ENCODE measurements at regions not wholly inside any gene's neighbourhood (a gene's known extent, or its start where the extent isn't known, plus 50 kb on each side); places are given as distances from the start of the nearest gene placed in this dataset.
"Not testable (repeated sequence)": the region's sequence is repeated elsewhere in the genome, so short reads cannot be mapped to it uniquely, and the experiment has no call there.

DNA sequence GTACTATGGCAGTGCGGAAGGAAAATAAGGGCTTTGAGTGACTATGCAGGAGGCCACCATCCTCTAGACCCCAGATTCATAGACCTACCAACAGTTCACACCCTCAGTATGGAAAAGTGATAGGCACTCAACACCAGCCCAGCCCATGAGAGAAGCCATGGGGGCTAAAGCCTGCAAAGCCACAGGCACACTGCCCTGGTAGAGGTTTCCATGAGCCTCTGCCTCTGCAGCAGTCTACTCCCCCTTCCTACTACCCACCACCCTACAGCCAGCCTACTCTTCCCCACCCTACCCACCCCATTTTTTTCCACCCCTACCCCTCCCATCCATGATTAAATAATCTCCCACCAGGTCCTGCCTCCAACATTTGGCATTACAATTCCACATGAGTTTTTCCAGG, 241.9 kb downstream of the CWH43 start:
- 86 to 100% methylated on average over 1 of the region's 1 CpG for WGBS, 2 donors

DNA sequence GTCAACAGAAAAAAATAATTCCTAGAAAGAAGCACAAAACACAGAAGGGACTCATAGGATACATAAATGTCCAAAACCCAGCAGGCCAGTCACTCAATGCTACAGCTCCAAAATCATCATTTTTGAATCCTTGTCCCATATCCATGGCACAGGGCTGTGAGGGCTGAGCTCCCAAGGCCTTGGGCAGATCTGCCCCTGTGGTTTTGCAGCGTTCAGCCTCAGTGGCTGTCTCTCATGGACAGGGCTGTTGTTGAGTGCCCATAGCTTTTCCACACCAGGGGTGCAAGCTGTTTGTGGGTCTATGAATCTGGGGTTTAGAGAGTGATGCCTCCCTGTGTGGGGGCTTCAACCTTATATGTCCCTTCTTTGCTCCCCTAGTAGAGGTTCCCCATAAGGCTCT, 243.2 kb downstream of the CWH43 start:
- H3K4me3 ChIP-seq (ENCODE audit: low read depth, poor library complexity, severe bottlenecking); intact Hi-C loops (cut with DNase I; ENCODE audit: low total_unique reads): not testable (repeated sequence)
- 35 to 71% methylated on average over 1 of the region's 1 CpG for whole genome bisulfite sequencing, 2 donors
- peak in 1 of 2 donors; percentile 82 for DNase-seq (ENCODE audit: low spot score in 2 of 2)

More for the DNA sequence above, 241.9 kb downstream of the CWH43 start:
- DNase-seq (ENCODE audit: low spot score in 2 of 2), result peak in 1 of 2 donors; percentile 83
- intact Hi-C loops (cut with DNase I; ENCODE audit: low total_unique reads); H3K4me3 ChIP-seq (ENCODE audit: low read depth, poor library complexity, severe bottlenecking): not testable (repeated sequence)

- intact Hi-C loops (cut with DNase I; ENCODE audit: low total_unique reads); DNase-seq (ENCODE audit: low spot score in 2 of 2); H3K4me3 ChIP-seq (ENCODE audit: low read depth, poor library complexity, severe bottlenecking): not testable (repeated sequence)
- WGBS, 2 donors, result 54 to 69% methylated on average over 6 of the region's 6 CpGs
Measured at GRCh38 chr4:49229713-49230112, 243.6 kb downstream of the CWH43 start.

DNA sequence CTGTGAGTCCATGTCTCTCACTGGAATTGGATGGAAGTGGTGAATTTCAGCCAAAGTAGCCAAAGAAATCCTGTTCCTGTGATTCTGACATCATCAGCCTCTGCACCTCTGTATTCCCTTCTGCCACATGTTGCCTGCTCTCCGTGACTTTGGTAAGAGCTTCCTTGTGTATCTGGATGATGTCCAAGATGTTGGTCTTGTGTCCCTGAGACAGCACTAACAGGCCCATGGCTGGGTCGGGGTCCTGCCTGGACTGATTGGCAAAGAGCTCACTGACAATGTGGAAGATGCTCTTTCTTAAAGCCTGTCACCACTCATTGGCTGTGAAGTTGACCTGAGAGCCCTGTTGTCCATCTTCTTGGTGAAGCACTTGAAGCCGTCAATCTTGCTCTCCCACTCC, 247.3 kb downstream of the CWH43 start:
- DNase-seq (ENCODE audit: low spot score in 2 of 2); intact Hi-C loops (cut with DNase I; ENCODE audit: low total_unique reads); H3K4me3 ChIP-seq (ENCODE audit: low read depth, poor library complexity, severe bottlenecking): not testable (repeated sequence)
- whole genome bisulfite sequencing, 2 donors, result 34 to 36% methylated on average over 2 of the region's 3 CpGs

- intact Hi-C loops (cut with DNase I; ENCODE audit: low total_unique reads); H3K4me3 ChIP-seq (ENCODE audit: low read depth, poor library complexity, severe bottlenecking): not testable (repeated sequence)
- peak in 1 of 2 donors; percentile 85 for DNase-seq (ENCODE audit: low spot score in 2 of 2)
- WGBS, 2 donors, result 59 to 69% methylated on average over 1 of the region's 1 CpG
Measured at GRCh38 chr4:49233749-49234148, 247.7 kb downstream of the CWH43 start.

DNA sequence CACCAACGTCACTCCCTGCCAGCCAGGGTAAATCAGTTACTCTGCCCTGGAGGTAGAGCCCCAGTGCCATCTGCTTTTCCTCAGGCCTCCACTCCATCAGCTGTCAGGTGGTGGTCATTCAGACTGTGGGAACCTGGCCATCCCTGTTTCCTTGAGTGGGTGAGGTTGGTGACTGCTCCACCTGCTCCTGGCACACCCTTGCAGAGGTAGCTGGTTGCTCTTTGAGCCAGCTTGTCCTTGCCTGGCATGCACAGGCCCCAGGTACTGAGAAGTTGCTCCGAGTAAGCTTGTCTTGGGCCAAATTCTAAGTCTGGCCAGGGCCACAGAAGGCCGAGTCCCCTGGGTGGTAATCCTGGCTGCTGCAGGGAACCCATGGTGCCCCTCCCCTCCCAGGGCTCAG, 248.3 kb downstream of the CWH43 start:
- 42 to 44% methylated on average over 2 of the region's 3 CpGs for WGBS, 2 donors
- intact Hi-C loops (cut with DNase I; ENCODE audit: low total_unique reads); H3K4me3 ChIP-seq (ENCODE audit: low read depth, poor library complexity, severe bottlenecking): not testable (repeated sequence)
- peak in 1 of 2 donors; percentile 83 for DNase-seq (ENCODE audit: low spot score in 2 of 2)

DNA sequence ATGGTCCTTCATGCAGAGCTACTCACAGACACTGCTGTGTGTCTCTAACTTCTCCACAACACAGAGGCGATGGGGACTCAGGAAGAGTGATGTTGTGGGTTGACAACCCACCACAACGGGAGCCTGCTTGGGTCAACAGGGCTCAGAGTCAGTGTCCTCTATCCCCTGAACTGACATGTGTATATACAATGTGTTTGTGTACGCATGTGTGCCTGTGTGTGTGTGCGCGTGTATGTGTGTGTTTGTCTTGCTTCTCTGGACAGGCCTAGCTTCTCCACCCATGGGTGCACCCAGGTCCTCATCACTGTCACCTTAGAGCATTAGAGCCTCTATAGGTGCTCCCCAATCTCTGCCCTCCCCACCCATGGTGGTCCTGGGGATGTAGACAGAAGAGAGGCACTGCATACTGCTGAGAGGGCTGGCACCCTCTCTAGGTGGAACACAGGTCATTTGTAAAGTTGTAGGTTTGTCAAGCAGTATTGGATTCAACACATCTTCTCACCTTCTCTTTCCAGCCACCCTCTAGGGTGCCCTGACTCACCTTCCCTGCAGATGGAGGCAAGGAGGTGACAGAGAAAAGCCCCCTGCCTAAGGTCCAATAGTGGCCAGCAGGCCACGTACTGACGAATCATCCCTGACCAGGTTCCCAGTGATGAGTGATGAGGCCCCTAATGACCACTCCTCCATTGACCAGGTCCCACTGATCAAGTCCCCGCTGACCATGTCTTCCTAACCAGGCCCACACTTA, 249.5 kb downstream of the CWH43 start:
- H3K4me3 ChIP-seq (ENCODE audit: low read depth, poor library complexity, severe bottlenecking); intact Hi-C loops (cut with DNase I; ENCODE audit: low total_unique reads): not testable (repeated sequence)
- WGBS, 2 donors, result 84 to 87% methylated on average over 5 to 7 of the region's 8 CpGs
- DNase-seq (ENCODE audit: low spot score in 2 of 2), result peak in 1 of 2 donors; percentile 80

DNA sequence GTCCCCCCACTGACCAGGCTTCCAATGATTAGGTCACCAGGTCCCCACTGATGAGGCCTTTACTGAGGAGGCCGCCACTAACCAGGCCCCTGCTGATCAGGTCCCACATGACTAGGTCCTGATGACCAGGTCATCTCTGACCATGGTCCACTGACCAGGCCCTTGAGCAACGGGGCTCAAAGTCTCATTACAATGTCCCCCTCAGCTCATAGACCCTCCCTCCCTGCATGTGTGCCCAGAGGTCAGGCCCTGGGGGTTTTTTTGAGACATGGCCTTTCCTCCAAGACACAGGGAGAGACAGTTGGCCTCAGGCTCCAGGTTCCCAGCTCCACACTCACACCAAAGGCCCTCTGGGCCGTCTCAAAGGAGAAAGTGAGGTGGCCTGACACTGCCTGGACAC, 250.4 kb downstream of the CWH43 start:
- peak in 1 of 2 donors; percentile 85 for DNase-seq (ENCODE audit: low spot score in 2 of 2)
- intact Hi-C loops (cut with DNase I; ENCODE audit: low total_unique reads); H3K4me3 ChIP-seq (ENCODE audit: low read depth, poor library complexity, severe bottlenecking): not testable (repeated sequence)
- 40 to 46% methylated on average over 2 to 3 of the region's 3 CpGs for WGBS, 2 donors

- DNase-seq (ENCODE audit: low spot score in 2 of 2); intact Hi-C loops (cut with DNase I; ENCODE audit: low total_unique reads): not testable (repeated sequence)
- 65 to 75% methylated on average over 2 of the region's 2 CpGs for WGBS, 2 donors
Measured at GRCh38 chr4:49241295-49241694, 255.2 kb downstream of the CWH43 start.

DNA sequence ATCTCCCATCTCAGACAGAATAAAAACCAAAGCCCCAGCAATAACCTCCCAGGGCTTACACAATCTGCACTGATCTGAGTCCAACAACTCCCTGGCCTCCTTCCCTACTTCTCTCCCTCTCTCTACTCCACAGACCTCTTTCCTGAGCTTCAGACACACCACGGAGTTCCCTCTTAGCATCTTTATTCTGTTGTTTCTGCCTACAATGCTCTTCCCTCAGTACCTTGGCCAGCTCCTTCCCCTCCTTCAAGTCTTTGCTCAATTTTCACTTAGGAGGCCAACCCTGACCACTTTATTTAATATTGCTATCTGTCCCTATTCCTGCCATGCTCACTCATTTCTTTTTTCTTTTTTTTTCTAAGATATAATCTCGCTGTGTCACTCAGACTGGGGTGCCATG, 276.7 kb downstream of the CWH43 start:
- intact Hi-C loops (cut with DNase I; ENCODE audit: low total_unique reads); DNase-seq (ENCODE audit: low spot score in 2 of 2); H3K4me3 ChIP-seq (ENCODE audit: low read depth, poor library complexity, severe bottlenecking): not testable (repeated sequence)
- WGBS, 2 donors, result 27 to 35% methylated on average over 2 of the region's 2 CpGs

More at GRCh38 chr4:49241295-49241694, 255.2 kb downstream of the CWH43 start:
- not testable (repeated sequence) for H3K4me3 ChIP-seq (ENCODE audit: low read depth, poor library complexity, severe bottlenecking)

GRCh38 chr4:49270435-49270834, 284.4 kb downstream of the CWH43 start:
- H3K4me3 ChIP-seq (ENCODE audit: low read depth, poor library complexity, severe bottlenecking); intact Hi-C loops (cut with DNase I; ENCODE audit: low total_unique reads): not testable (repeated sequence)
- 56 to 80% methylated on average over 19 to 22 of the region's 28 CpGs for WGBS, 2 donors
- DNase-seq (ENCODE audit: low spot score in 2 of 2), result peak in 1 of 2 donors; percentile 76

GRCh38 chr4:49270912-49271311, 284.8 kb downstream of the CWH43 start:
- DNase-seq (ENCODE audit: low spot score in 2 of 2); intact Hi-C loops (cut with DNase I; ENCODE audit: low total_unique reads); H3K4me3 ChIP-seq (ENCODE audit: low read depth, poor library complexity, severe bottlenecking): not testable (repeated sequence)
- 57% methylated on average over 19 of the region's 21 CpGs; no CpG with 5 or more reads in 1 of the 2 donors for WGBS, 2 donors

DNA sequence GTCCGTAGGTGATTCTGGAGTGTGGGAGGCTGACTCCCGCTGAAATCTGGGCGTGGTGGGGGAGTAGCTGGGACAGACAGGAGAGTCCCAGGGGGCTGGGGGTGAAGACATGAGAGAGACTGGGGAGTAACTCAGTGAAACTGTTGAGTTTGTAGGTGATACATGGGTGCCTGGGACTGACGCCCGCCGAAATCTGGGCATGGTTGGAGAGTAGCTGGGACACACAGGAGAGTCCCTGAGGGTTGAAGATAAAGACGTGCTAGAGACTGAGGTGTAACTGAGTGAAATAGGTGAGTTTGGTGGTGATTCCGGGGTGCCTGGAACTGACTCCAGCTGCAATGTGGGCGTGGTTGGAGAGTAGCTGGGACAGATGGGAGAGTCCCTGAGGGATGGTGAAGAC, 299.8 kb downstream of the CWH43 start:
- whole genome bisulfite sequencing, 2 donors, result 81 to 84% methylated on average over 5 of the region's 9 CpGs
- H3K4me3 ChIP-seq (ENCODE audit: low read depth, poor library complexity, severe bottlenecking); DNase-seq (ENCODE audit: low spot score in 2 of 2); intact Hi-C loops (cut with DNase I; ENCODE audit: low total_unique reads): not testable (repeated sequence)

- H3K4me3 ChIP-seq (ENCODE audit: low read depth, poor library complexity, severe bottlenecking); DNase-seq (ENCODE audit: low spot score in 2 of 2); intact Hi-C loops (cut with DNase I; ENCODE audit: low total_unique reads): not testable (repeated sequence)
- 79 to 80% methylated on average over 12 to 15 of the region's 15 CpGs for WGBS, 2 donors
Measured at GRCh38 chr4:49286926-49287745, 301.1 kb downstream of the CWH43 start.

GRCh38 chr4:49287893-49288292, 301.8 kb downstream of the CWH43 start:
- DNase-seq (ENCODE audit: low spot score in 2 of 2); intact Hi-C loops (cut with DNase I; ENCODE audit: low total_unique reads); H3K4me3 ChIP-seq (ENCODE audit: low read depth, poor library complexity, severe bottlenecking): not testable (repeated sequence)
- WGBS, 2 donors, result 81 to 86% methylated on average over 17 of the region's 17 CpGs

Measured in lower leg skin (tissue), 3 donors.